GM06990 (cell line): ENCODE measurements at regions not wholly inside any gene's neighbourhood (a gene's known extent, or its start where the extent isn't known, plus 50 kb on each side); places are given as distances from the start of the nearest gene placed in this dataset.

ENCODE experiments used
- DNase-seq: peaks from one replicate; pipeline ENCODE4 v3.0.0-alpha.2; 2011; ENCODE audit not compliant: insufficient read length; ENCODE audit errors: extremely low read depth
- H3K27me3 ChIP-seq: replicated peaks from 2 replicates; pipeline ENCODE4 v1.6.0; 2011; ENCODE audit warnings: low read length; ENCODE audit not compliant: control insufficient read depth, insufficient read depth
- H3K36me3 ChIP-seq: 2 replicates; pipeline ENCODE4 v1.5.1; 2011; ENCODE audit warnings: low read length; ENCODE audit not compliant: control insufficient read depth, insufficient read depth
- H3K4me3 ChIP-seq: replicated peaks from 2 replicates; pipeline ENCODE4 v1.5.1; 2011; ENCODE audit warnings: low read depth, mild to moderate bottlenecking, control low read depth, low read length
- TF ChIP-seq, protein P1 (sequence below): IDR thresholded peaks from 2 replicates; pipeline ENCODE4 v1.5.1; 2011; ENCODE audit warnings: low read length, control low read depth, mild to moderate bottlenecking, inconsistent platforms; ENCODE audit not compliant: insufficient read depth, poor library complexity, severe bottlenecking

GRCh38 chr10:47247148-47248059, 52.6 kb upstream of the GDF10 start:
- no peaks in the 10 kb centered on the region for H3K36me3 ChIP-seq
- TF ChIP-seq, protein P1, sequence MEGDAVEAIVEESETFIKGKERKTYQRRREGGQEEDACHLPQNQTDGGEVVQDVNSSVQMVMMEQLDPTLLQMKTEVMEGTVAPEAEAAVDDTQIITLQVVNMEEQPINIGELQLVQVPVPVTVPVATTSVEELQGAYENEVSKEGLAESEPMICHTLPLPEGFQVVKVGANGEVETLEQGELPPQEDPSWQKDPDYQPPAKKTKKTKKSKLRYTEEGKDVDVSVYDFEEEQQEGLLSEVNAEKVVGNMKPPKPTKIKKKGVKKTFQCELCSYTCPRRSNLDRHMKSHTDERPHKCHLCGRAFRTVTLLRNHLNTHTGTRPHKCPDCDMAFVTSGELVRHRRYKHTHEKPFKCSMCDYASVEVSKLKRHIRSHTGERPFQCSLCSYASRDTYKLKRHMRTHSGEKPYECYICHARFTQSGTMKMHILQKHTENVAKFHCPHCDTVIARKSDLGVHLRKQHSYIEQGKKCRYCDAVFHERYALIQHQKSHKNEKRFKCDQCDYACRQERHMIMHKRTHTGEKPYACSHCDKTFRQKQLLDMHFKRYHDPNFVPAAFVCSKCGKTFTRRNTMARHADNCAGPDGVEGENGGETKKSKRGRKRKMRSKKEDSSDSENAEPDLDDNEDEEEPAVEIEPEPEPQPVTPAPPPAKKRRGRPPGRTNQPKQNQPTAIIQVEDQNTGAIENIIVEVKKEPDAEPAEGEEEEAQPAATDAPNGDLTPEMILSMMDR: no peak
- no peaks in the 10 kb centered on the region; the same call in none of the 2 replicates for H3K27me3 ChIP-seq
- H3K4me3 ChIP-seq: no peak overlapping the region
- DNase-seq: no peak

DNA sequence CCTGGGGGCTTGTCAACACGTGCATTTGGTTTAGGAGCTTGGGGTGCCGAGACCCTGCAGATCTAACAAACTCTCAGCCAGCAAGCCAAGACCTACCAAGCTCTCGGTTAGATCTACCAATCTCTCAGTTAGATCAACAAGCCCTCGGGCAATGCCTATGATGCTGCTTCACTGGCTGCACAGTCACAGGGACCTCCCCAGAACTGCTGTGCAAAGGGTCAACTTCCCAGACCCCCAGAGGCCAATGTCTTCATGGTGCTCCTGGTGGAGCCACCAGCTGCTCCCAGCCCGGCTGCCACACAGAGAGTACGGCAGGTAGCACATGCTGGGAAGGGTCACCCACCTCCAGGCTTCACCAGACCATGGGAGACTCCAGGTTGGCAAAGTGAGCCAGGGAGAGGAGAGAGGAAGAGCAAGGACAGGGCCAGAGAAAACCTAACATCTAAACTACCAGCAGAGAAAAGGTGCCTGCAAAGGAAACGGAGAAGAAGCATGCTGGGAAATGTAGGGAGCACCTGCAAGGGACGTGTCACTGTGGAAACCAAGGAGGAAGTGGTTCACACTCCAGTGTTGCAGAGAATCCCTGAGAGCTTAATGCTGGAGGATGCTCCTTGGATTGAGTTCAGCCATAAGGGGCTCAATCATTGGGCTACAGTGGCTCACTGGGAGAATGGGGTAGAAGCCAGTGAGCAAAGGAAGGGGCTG, 51.5 kb upstream of the GDF10 start:
- no peaks in the 10 kb centered on the region; the same call in none of the 2 replicates for H3K27me3 ChIP-seq
- TF ChIP-seq, protein P1: no peak

GRCh38 chr10:47249881-47250280, 50.1 kb upstream of the GDF10 start:
- Histone ChIP-seq H3K4me3 (no peak overlapping the region), H3K36me3 (no peaks in the 10 kb centered on the region), H3K27me3 (no peaks in the 10 kb centered on the region; the same call in none of the 2 replicates)
- TF ChIP-seq, protein P1: no peak
- no peak for DNase-seq

More for the DNA sequence above, 51.5 kb upstream of the GDF10 start:
- Histone ChIP-seq H3K36me3 (no peaks in the 10 kb centered on the region), H3K4me3 (no peak overlapping the region)
- DNase-seq: no peak
